Activated CD4-positive, alpha-beta T cell treated with anti-CD3 and anti-CD28 coated beads for 48 hours (primary cell): ENCODE measurements at regions not wholly inside any gene's neighbourhood (a gene's known extent, or its start where the extent isn't known, plus 50 kb on each side); places are given as distances from the start of the nearest gene placed in this dataset.

Source experiments
- DNase-seq: peaks from one replicate; pipeline ENCODE4 v3.0.0-alpha.2; 2020

DNA sequence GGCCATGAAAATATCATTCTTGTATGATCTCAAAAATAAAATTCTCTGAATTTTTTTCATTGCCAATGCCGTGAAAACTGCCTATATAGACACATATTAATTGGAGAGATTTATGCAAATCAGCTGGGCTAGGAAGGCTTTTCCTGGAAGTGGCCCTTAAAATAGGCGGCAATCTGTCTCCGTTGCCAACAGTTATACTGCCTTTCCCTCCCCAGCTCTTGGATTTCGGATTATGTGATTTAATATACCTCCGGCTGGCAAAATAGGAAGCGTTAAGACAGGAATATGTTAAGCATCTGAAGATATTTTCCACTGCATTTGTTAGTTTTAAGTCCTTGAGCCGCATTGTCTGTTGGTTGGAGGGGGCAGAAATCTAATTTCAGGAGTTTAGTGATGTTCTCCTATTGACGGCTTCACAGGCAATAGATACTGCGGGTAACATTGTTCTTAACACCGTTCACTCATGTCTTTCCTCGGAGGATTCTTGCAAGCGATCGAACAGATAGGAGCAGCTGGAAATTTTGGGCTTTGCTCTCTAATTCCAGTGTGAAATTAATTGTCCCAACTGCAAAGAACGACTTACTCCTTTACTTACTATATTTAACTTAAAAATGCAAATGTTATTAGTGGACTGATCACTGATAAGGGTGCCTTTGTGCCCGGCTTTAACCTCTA is 113.3 kb downstream of the LINC00237 start:
- DNase-seq, result no peak

DNA sequence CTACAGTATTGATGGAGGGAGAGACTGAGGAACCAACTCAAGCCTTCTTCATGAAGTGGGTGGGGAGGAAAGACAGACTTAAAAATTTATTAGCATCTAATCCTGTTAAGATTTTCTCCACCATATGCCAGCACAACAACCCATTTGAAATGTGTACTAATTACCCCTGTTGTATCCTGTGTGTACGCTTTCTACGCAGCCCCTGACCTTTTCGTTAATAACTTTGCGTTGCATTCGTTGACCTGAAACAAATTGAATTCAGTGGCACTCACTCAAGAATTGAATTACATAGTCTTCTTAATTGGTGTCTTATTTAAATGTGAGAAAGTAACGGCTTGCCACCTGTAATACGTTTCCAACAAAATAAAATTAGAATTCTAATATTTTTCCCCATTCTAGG is 113.9 kb downstream of the LINC00237 start:
- DNase-seq, result no peak

DNA sequence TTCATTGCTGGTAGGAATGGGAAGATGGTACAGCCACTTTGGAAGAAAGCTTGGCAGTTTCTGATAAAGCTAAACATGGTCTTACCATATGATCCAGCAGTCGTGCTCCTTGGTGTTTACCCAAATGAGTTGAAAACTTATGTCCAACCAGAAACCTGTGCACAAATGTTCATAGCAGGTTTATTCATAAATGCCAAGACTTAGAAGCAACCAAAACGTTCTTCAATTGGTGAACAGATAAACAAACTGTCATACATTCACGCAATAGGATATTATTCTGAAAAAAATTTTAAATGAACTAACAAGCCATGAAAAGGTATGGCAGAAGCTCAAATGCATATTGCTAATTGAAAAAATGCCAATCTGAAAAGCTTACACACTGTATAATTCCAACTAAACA is 117.1 kb downstream of the LINC00237 start:
- no peak for DNase-seq

DNA sequence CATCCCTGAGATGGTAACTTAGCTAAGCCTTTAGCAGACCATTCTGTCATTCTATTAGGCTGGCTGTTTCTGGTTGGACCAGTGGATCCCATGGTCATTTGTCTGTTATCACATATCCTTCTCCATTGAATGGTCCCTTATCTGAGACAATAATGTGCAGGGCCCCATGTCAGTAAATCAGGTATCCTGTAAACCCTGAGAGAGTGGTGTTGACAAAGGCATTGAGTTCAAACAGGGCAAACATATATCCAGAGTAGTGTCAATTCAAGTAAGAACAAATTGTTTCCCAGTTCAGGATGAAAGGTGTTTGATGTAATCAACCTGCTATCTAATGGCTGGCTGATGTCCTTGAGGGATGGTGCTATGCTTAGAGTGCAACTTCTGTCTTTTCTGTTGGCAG is 126.2 kb downstream of the LINC00237 start:
- no peak for DNase-seq

DNA sequence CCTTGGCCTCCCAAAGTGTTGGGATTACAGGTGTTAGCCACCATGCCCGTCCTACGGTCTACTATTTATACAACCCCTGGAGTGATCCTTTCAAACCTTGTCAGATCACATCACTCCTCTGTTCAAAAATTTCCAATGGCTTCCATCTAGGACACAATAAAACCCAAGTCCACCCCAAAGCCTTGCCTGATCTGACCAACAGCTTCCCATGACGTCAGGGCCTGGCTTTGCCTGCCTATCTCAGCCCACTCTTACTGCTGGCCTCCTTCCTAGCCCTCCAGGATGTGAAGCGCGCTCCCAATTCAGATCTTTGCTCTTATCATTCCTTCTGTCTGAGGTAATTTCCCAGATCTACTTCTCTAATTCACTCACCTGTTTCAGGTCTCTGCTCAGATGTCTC is 128.4 kb downstream of the LINC00237 start:
- no peak for DNase-seq

DNA sequence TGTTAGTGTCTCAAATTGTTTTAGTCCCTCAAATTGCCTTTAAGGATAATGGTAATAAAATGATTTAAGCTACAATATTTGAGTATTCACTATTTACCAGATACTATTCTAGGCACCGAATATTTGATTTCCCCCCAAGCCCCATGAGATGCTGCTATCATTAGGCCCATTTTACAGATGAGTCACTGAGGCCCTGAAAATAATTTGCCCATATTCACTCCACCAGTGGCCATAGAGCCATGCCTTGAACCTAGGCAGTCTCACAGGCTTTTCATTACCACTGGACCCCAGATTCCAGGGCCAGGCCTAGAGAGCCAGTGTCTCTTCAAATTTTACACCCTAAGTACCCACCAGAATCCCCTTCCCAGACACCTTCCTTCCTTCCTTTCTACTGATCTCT is 133.7 kb downstream of the LINC00237 start:
- DNase-seq, result no peak

DNA sequence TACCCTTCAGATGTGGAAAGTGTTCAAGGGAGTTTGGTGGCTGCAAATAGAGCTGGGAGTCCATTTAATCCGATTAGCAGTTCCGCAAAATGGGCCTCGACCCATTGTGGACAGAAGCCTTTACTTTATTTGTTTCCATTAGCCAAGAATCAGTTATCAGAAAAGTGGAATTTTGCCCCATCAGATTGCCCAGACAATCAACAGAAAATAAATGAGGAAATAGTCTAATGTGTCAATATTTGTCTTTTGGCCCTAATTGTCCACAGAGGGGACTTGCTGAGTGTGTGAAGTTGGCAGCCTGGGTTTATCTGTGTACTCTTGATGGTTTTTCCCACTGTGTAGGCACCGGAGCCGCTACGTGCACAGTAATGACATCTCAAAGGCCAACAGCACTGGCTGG is 134.3 kb downstream of the LINC00237 start:
- DNase-seq, result no peak

DNA sequence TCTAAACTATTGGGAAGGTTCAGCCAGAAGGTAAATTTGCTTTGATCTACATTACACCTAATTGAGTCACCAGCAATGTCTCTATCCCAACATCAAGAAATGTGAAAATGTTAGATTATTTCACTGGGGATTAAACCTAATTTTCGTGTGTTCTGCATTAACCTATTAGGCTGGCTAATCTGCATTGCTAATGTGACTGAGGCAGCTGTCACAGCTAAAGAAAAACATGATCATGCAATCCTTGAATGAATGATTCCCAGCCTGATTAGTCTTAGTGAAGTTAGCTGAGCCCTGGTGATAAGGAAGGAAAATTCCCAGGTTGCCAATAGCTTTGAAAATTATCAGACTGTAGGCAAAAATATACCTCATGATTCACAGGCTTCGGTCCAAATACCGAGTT is 135.3 kb downstream of the LINC00237 start:
- DNase-seq, result no peak

DNA sequence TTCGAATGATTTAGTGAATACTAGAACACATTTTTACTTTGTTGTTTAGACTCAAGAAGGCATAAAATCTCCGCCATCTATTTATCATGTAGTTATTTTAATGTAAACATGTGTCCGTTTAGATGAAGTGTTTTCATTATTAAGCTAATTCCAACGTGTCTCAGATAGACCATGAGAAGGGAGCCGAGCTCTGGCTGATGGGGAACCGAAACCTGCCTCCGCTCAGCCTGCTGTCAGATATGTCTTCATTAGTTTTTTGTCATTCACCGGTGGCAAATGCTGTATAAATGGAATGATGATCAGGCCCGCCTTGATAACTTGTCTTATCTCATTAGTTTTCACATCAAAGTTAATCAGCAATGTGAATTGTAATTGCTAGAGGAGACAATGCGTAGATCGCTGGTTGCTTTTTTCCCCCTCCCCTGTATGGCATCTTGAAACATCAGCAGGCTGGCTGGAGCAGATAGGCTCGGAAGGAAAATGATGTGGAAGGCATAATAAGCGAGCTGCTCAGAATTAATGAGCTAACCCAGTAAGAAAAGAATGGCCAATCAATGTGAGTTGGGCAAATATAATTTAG is 136.4 kb downstream of the LINC00237 start:
- no peak for DNase-seq

DNA sequence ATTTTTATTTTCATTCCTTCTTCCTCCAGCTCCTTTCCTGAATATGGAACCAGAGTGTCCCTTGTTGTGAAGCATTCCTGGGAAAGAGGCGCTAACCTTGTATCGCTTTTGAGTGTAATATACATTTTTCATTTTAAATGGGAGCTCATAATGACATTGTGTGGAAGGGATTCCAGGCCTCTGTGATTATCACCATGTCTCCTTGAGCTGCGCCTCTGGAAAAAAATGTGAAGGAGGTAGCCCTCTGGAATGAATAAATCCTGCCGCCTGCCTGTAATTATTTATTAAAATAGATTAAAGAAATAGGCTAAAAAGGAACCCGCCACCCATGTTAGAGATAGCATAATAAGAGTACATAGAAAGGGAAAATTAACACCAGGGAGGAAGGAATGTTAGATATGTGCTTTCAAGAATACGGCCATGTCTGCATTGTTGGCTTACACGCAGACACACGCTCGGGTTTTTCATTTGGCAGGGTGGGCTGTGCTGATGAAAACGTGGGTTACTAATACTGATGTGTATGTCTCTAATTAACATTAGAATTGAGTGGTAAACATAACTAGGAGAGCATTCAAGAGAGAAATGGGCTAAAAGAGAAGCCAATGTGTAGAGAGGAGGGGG is 138.5 kb downstream of the LINC00237 start:
- DNase-seq, result no peak

DNA sequence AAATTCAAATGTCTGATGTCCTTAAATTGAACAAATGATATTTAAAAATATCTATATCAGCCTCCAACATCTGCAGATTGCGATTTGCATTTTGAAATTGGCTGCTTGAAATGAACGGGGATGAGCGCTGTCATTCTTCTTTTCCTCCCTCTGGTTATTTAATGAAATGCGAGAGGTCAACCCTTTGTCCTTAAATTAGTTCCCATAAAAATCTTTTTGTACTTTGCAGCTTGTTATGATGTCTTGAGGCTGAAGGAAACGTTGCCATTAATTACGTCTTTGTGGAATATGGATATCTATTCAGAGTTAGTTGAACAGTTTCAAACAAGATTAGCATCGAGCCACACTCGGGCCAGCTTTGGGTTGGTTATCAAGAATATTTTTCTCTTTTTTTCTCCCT is 140.0 kb downstream of the LINC00237 start:
- DNase-seq, result no peak

DNA sequence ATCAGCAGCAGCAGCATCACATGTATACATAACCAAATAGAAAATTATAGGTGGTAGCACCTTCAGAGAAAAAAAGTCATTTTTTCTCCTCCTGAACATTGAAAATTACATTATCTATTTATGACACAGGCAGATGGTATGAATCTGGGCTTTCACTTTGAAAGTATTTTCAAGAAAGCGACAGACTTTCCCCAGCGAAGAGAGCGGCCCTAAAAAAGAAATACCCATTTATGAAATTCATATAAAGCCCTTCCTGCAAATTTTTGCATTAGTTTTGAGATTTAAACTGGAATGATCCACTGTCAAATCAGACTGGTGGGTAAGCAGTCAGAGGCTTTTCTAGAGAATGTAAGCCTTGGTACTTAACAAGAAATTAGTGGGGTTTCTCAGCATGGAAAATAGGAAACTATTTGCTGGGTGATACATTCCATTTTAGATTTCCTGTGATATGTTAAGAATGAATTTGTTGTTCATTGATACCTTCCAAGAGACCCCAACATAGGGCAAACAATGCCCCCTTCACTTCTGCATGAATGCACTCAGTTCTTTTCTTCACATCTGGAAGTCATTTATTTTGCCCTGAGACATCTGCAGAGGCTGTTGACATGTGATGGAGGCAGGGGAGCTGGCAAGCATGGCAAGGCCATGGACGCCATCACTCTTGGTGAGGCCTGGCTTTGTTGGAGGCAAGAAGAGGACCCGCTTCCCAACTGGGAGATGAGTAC is 147.0 kb downstream of the LINC00237 start:
- DNase-seq, result no peak

DNA sequence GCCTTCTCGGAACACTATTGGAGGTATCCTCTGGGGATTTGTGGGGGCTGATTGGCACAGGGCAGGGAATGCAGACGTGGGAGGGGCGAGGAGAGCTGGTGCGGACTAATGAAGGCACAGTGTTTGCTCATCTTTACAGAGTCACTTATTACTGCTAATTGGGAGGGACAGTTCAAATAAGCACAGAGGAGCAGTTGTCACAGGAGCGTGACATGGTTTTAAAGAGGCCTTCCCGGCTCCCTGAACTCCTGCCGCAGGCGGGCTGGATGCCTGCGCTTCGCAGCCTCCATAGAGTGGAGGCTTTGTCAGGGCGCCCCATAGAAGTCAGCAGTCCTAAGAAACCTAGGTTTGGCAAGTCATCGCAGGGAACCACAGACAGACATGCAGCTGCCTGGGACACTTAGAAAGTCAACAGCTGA is 149.6 kb downstream of the LINC00237 start:
- DNase-seq, result no peak

DNA sequence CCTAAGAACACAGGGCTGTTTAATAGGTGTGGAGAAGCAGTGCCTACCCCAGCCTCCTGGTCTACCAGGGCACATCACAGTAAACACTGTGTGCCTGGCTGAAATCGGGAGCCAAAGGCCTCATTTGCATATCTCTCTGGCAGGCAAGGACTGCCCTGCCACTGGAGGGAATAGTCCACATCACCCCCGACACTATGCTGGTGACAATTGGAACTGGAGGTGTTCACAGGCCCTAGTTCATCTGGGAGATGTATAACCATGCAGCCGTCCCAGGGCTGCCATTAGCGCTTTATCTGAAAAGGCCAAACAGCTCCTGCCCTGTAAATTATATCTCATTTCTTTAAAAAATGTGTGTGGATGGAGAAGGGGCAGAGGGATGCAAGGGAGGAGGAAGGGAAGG is 150.3 kb downstream of the LINC00237 start:
- no peak for DNase-seq

DNA sequence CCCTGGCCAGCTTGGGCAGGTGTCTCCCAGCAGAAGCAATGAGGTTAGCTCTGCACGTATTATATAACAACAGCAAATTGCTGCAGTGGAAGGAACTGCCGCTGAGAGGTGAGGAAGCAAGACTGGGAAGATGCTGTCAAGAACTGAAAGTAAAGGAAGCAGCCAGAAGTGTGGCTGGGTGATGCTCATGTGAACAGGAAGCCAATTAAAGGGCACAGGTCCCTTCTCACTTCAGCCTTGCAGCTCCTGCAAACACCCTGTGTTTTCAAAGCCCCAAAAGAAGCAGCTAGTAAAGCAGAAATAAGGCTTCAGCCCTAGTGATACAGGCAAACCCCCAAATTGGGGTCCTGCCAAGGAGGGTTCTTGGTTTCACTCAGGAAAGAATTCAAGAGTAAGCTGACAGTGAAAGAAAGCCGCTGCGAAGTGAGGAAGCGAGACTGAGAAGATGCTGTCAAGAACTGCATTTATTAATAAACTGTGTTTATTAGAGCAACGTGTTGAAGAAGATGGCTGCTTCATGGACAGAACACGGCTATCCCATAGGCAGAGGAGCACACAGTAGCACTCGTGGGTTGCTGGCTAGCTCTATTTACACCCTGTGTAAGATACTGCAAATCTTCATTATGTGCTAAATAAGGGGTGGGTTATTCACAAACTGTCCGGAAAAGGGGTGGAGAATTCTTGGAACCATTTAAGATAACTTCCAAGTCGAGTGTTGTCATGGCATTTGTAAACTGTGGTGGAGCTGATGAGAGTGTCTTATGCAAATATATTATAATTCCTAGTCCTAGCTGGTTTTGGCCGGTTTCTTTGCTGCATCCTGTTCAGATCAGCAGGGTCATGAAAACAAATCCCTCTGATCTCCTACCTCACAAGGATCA is 152.2 kb downstream of the LINC00237 start:
- DNase-seq, result no peak

DNA sequence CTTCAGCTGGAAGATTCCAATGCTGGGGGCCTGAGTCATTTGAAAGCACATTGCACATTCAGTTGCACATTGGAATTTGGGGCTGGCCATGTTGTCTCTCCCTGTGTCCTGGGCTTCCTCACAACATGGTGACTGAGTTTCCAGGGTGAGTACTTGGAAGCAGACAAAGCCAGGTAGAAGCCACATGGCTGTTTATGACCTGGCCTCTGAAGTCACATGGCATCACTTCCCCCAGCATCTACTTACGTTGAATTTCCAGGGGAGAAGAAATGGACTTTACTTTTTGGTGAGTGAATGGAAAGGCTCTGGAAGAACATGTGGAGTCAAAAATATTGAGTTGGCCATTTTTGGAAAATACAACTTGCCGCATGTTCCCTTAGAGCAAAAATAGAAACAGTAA is 155.5 kb downstream of the LINC00237 start:
- DNase-seq, result no peak

DNA sequence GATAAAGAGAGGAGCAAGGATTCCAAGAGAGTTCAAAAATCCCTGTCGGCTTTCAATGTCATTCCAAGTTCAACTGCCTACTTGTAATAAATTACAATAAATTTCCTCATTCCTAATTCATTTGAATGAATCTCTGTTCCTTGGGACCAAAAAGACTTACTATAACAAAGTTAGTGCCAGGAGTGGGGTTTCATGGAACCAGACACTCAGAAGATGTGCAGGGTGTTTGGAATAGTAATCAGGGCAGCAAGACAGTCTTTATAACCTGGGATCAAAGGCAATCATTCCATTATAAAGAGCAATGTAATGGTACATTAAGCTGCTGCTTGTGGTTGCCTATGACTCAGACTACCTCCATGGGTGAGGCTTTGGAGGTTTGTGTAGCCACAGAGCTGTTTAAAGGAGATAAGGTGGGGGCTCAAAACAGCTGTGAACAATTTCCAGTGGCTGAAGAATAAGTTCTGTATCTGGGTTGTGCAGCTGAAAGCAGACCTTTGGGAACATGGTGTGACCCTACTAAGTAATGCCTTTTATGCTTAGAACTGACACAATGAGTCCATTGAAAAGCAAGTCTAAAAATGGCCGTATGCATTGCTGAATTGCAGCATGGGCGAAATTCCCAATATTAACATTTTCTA is 159.9 kb downstream of the LINC00237 start:
- no peak for DNase-seq

DNA sequence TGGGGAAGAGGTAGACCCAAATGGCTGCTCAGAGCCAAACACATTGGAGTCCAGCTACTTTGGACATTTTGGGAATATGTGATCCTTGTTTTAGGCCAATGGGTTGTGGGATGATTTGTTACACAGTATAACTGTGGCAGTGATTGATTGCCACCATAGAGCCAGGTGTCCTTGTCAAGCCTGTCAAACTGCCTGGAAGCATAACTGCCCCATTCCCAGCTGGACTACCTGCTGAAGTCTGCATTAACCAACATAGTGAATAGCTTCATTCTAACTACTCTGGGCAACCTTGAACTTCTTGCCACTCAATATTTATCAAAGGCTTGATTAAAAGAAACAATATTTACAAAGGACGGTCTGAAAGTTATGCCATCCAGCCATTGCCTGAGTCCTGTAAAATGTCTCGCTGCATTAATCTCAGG is 164.7 kb downstream of the LINC00237 start:
- DNase-seq, result no peak

DNA sequence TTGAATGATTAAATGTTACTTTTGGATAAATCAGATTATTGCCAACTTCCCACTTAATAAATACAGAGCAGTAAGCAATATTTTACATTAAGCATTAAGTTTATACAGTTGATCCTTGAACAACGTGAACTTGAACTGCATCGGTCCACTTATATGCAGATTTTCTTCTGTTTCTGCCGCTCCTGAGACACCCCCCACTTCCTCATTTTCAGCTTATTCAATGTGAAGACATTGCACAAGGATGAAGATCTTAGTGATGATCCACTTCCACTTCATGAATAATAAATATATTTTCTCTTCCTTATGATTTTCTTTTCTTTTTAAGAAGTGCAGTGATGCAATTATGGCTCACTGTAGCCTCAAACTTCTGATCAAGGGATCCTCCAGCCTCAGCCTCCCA is 167.2 kb downstream of the LINC00237 start:
- no peak for DNase-seq

DNA sequence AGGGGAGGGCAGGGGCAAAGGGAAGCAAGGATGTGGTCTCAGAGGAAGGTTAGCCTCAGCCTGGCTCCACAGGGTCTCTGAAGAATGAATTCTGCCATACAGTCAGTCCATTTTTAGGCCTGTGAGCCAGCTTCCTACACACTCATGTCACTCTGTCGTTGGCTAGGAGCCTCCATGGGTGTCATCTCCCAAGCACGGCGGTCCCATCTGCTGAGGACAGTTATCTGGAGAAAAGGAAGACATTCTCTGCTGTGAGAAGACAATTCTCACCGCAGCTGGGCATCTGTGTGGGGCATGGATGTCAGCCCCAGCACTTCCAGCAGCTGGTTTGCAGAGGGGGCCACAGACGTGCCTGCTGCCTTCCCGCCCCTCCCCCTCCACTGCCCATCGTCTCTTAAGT is 167.6 kb downstream of the LINC00237 start:
- DNase-seq, result no peak

DNA sequence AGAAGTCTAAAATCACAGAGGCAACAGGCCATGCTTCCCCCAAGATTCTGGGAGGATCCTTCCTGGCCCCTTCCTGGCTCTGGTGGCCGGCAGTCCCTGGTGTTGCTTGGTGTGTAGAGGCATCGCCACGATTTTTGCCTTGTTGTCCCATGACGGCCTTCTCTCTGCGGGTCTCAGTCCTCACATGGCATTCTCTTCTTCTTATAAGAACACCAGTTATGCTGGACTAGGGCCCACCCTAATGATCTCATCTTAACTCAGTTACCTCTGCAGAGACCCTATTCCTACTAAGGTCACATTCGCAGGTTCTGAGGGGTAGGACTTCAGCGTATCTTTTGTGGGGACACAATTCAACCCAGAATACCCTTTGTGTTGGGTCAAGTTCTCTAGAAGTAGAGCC is 168.0 kb downstream of the LINC00237 start:
- DNase-seq, result no peak
